K562 (cell line): ENCODE measurements at regions not wholly inside any gene's neighbourhood (a gene's known extent, or its start where the extent isn't known, plus 50 kb on each side); places are given as distances from the start of the nearest gene placed in this dataset.

Source experiments
- CBX8 ChIP-seq: fragments of 200-600 bp; sonication (generic); IDR thresholded peaks from 2 replicates; pipeline ENCODE4 v1.6.1; 2012; ENCODE audit warnings: borderline replicate concordance, mixed run types, low read depth, mild to moderate bottlenecking, moderate library complexity, mixed read lengths, low read length, control low read depth, inconsistent platforms; ENCODE audit not compliant: poor library complexity, severe bottlenecking; ENCODE audit errors: extremely low read depth
- CREB1 ChIP-seq, 2 experiments: sonication (generic) in 1 of 2; formaldehyde crosslinking in 1 of 2; IDR thresholded peaks; 2 replicates each; pipeline versions ENCODE4 v1.6.1 to v1.8.0; 2012 to 2022; ENCODE audit warnings: inconsistent platforms in 1 of 2, mild to moderate bottlenecking in 1 of 2, missing genetic modification reagents in 1 of 2, moderate library complexity in 1 of 2
- HDAC8 ChIP-seq: fragments of 450-650 bp; IDR thresholded peaks from 2 replicates; pipeline ENCODE4 v1.6.1; 2016; ENCODE audit warnings: mild to moderate bottlenecking, missing genetic modification characterization, moderate library complexity, missing compliant biosample characterization
- HSF4 ChIP-seq: fragments of 250-450 bp; sonication (Bioruptor Pico); IDR thresholded peaks from 2 replicates; pipeline ENCODE4 v2.1.2; 2022; ENCODE audit warnings: mild to moderate bottlenecking, moderate library complexity, borderline replicate concordance
- NR2F6 ChIP-seq: fragments of 450-650 bp; formaldehyde crosslinking; IDR thresholded peaks from 2 replicates; pipeline ENCODE4 v1.4.0; 2020; ENCODE audit warnings: mild to moderate bottlenecking
- SRSF1 ChIP-seq: fragments of 200-400 bp; formaldehyde crosslinking; IDR thresholded peaks from 2 replicates; pipeline ENCODE4 v1.6.1; 2017; ENCODE audit warnings: mild to moderate bottlenecking, low read depth, low read length, moderate library complexity
- TAF1 ChIP-seq: IDR thresholded peaks from 2 replicates; pipeline ENCODE4 v1.6.1; 2011; ENCODE audit warnings: mild to moderate bottlenecking, low read length, moderate library complexity; ENCODE audit not compliant: insufficient read depth, control insufficient read depth, severe bottlenecking; ENCODE audit errors: extremely low read depth
- TOE1 ChIP-seq, 2 experiments: fragments of 450-650 bp in 1 of 2; sonication (generic) in 1 of 2; formaldehyde crosslinking in 1 of 2; IDR thresholded peaks; 2 replicates each; pipeline versions ENCODE4 v1.7.1 to v1.8.0; 2016 to 2022; ENCODE audit warnings: borderline replicate concordance in 2 of 2, mild to moderate bottlenecking in 2 of 2, antibody characterized with exemption in 1 of 2, inconsistent platforms in 1 of 2, low read depth in 1 of 2, missing genetic modification reagents in 1 of 2, moderate library complexity in 1 of 2
- ZFX ChIP-seq: sonication (generic); formaldehyde crosslinking; IDR thresholded peaks from 2 replicates; pipeline ENCODE4 v1.8.0; 2022; ENCODE audit warnings: mild to moderate bottlenecking, missing genetic modification reagents, moderate library complexity
- ZKSCAN8 ChIP-seq: fragments of 200-800 bp; sonication (Bioruptor generic); IDR thresholded peaks from 2 replicates; pipeline ENCODE4 v1.6.1; 2016; ENCODE audit warnings: missing genetic modification characterization, missing compliant biosample characterization
- TF ChIP-seq, protein P1 (sequence below), 3 experiments: IDR thresholded peaks in 2 of 3; conservative IDR thresholded peaks in 1 of 3; 2 replicates each; pipeline ENCODE4 v1.5.1; 2011 to 2012; ENCODE audit warnings: low read length in 3 of 3, mild to moderate bottlenecking in 3 of 3, control low read depth in 2 of 3, improper control_type of control experiment in 1 of 3, inconsistent platforms in 1 of 3, low read depth in 1 of 3, mixed read lengths in 1 of 3, moderate library complexity in 1 of 3; ENCODE audit not compliant: insufficient read depth in 2 of 3
- TF ChIP-seq, protein P2 (sequence below): fragments of 450-650 bp; formaldehyde crosslinking; IDR thresholded peaks from 2 replicates; pipeline ENCODE4 v1.4.0; 2022; ENCODE audit warnings: missing genetic modification characterization
- TF ChIP-seq, protein P3 (sequence below): fragments of 250-450 bp; sonication (Bioruptor Pico); IDR thresholded peaks from 2 replicates; pipeline ENCODE4 v1.4.0; 2020; ENCODE audit warnings: borderline replicate concordance

DNA sequence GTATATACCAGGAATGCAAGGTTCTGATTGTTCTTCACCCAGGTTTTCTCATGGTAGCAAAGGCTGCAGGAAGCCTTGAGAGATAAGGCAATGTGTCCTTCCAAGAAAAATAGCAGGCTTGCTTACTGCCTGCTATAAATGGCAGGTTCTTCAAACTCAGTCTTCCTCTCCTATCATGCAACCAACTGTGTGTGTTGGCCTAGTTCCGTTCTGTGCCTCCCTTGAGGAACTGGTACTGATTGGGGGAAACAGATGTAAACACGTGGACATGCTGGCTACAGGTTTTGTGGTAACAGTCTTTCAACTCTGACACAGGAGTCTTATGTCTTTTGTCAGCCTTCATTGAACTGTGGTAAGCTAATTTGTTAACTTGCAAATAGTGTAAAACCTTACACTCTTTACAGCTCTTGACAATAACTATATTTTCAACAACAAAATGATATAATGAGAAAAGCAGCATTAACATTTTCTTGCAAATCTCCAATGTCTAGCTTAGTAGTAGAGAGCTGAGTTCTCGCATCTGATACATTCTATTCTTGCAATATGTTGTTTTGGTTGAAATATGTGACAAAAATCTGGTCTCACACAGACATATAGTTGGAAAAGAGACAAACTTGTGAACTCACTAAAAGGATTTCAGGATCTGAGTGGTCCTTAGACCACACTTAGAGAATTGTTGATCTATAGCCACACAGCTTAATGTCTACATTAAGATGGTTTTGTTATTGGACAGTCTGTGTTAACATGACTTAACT, 54.7 kb upstream of the LSM8 start:
- TF ChIP-seq, protein P1, sequence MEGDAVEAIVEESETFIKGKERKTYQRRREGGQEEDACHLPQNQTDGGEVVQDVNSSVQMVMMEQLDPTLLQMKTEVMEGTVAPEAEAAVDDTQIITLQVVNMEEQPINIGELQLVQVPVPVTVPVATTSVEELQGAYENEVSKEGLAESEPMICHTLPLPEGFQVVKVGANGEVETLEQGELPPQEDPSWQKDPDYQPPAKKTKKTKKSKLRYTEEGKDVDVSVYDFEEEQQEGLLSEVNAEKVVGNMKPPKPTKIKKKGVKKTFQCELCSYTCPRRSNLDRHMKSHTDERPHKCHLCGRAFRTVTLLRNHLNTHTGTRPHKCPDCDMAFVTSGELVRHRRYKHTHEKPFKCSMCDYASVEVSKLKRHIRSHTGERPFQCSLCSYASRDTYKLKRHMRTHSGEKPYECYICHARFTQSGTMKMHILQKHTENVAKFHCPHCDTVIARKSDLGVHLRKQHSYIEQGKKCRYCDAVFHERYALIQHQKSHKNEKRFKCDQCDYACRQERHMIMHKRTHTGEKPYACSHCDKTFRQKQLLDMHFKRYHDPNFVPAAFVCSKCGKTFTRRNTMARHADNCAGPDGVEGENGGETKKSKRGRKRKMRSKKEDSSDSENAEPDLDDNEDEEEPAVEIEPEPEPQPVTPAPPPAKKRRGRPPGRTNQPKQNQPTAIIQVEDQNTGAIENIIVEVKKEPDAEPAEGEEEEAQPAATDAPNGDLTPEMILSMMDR (IDR thresholded peaks at IDR 0.05 in 2 of 3, conservative IDR thresholded peaks at IDR 0.05 in 1 of 3; ENCODE audit: insufficient read depth in 2 of 3, low read depth in 1 of 3, low read length in 3 of 3): no peak
- no peak for TF ChIP-seq ZKSCAN8 (CRISPR knock-in tag)
- TF ChIP-seq HDAC8 (tag): no peak
- TF ChIP-seq, protein P2, sequence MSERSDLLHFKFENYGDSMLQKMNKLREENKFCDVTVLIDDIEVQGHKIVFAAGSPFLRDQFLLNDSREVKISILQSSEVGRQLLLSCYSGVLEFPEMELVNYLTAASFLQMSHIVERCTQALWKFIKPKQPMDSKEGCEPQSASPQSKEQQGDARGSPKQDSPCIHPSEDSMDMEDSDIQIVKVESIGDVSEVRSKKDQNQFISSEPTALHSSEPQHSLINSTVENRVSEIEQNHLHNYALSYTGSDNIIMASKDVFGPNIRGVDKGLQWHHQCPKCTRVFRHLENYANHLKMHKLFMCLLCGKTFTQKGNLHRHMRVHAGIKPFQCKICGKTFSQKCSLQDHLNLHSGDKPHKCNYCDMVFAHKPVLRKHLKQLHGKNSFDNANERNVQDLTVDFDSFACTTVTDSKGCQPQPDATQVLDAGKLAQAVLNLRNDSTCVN (CRISPR knock-in tag): no peak
- TF ChIP-seq TAF1: no peak
- no peak for TF ChIP-seq ZFX (CRISPR knock-in tag)
- no peak for TF ChIP-seq CREB1 (IDR thresholded peaks at IDR 0.05)
- no peak for TF ChIP-seq CREB1 (CRISPR knock-in tag; IDR thresholded peaks at IDR 0.05)
- TF ChIP-seq, protein P3, sequence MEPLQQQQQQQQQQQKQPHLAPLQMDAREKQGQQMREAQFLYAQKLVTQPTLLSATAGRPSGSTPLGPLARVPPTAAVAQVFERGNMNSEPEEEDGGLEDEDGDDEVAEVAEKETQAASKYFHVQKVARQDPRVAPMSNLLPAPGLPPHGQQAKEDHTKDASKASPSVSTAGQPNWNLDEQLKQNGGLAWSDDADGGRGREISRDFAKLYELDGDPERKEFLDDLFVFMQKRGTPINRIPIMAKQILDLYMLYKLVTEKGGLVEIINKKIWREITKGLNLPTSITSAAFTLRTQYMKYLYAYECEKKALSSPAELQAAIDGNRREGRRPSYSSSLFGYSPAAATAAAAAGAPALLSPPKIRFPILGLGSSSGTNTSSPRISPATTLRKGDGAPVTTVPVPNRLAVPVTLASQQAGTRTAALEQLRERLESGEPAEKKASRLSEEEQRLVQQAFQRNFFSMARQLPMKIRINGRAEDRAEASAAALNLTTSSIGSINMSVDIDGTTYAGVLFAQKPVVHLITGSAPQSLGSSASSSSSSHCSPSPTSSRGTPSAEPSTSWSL: no peak
- no peak for TF ChIP-seq TOE1 (IDR thresholded peaks at IDR 0.05; ENCODE audit: borderline replicate concordance)
- TF ChIP-seq TOE1 (CRISPR knock-in tag; IDR thresholded peaks at IDR 0.05; ENCODE audit: borderline replicate concordance, low read depth): no peak
- no peak for TF ChIP-seq NR2F6 (CRISPR knock-in tag)
- TF ChIP-seq CBX8: no peak
- no peak for TF ChIP-seq HSF4 (CRISPR knock-in tag)
- TF ChIP-seq SRSF1: no peak
